Loucy (cell line): ENCODE measurements at regions not wholly inside any gene's neighbourhood (a gene's known extent, or its start where the extent isn't known, plus 50 kb on each side); places are given as distances from the start of the nearest gene placed in this dataset.

ENCODE experiments used
- H2AFZ ChIP-seq: fragments of 200-600 bp; sonication (generic); 2 replicates; pipeline ENCODE4 v1.6.0; 2016; ENCODE audit warnings: antibody characterized with exemption, mild to moderate bottlenecking, low read length, moderate library complexity
- H3F3A ChIP-seq: fragments of 200-600 bp; 2 replicates; pipeline ENCODE4 v1.6.0; 2016; ENCODE audit warnings: antibody characterized with exemption, low read depth, mild to moderate bottlenecking
- H3K27me3 ChIP-seq: fragments of 200-600 bp; sonication (generic); 2 replicates; pipeline ENCODE4 v1.6.1; 2014; ENCODE audit warnings: low read length, mild to moderate bottlenecking; ENCODE audit not compliant: insufficient read depth, poor library complexity, severe bottlenecking
- H3K36me3 ChIP-seq: fragments of 200-600 bp; sonication (generic); 2 replicates; pipeline ENCODE4 v1.6.1; 2016; ENCODE audit warnings: low read length; ENCODE audit not compliant: insufficient read depth
- H3K4me1 ChIP-seq: fragments of 200-600 bp; sonication (generic); 2 replicates; pipeline ENCODE4 v1.5.1; 2014; ENCODE audit warnings: low read length, mild to moderate bottlenecking; ENCODE audit not compliant: insufficient read depth, poor library complexity, severe bottlenecking
- H3K4me2 ChIP-seq: fragments of 200-600 bp; sonication (generic); 2 replicates; pipeline ENCODE4 v1.6.0; 2014; ENCODE audit warnings: antibody characterized with exemption, low read length, low read depth, mild to moderate bottlenecking; ENCODE audit not compliant: poor library complexity, severe bottlenecking
- H3K4me3 ChIP-seq: fragments of 200-600 bp; sonication (generic); 2 replicates; pipeline ENCODE4 v1.5.1; 2014; ENCODE audit warnings: low read length, mild to moderate bottlenecking, mixed read lengths; ENCODE audit not compliant: poor library complexity, severe bottlenecking
- H3K79me2 ChIP-seq: fragments of 200-600 bp; sonication (generic); 2 replicates; pipeline ENCODE4 v1.6.1; 2014; ENCODE audit warnings: low read length; ENCODE audit not compliant: insufficient read depth
- H3K9ac ChIP-seq: fragments of 200-600 bp; sonication (generic); 2 replicates; pipeline ENCODE4 v1.6.0; 2014; ENCODE audit warnings: mild to moderate bottlenecking, low read depth, low read length, moderate library complexity; ENCODE audit not compliant: poor library complexity, severe bottlenecking
- H3K9me2 ChIP-seq: fragments of 200-600 bp; sonication (generic); replicated peaks from 2 replicates; pipeline ENCODE4 v1.6.1; 2016; ENCODE audit warnings: low read depth, low read length, mixed read lengths
- H3K9me3 ChIP-seq: fragments of 200-600 bp; sonication (generic); 2 replicates; pipeline ENCODE4 v1.6.1; 2014; ENCODE audit warnings: mild to moderate bottlenecking, antibody characterized with exemption, low read length, low read depth; ENCODE audit not compliant: insufficient read depth
- H4K20me1 ChIP-seq: fragments of 200-600 bp; sonication (generic); 2 replicates; pipeline ENCODE4 v1.6.0; 2014; ENCODE audit warnings: antibody characterized with exemption, low read length, mild to moderate bottlenecking; ENCODE audit not compliant: insufficient read depth, poor library complexity, severe bottlenecking
- EZH2phosphoT487 ChIP-seq: fragments of 200-600 bp; IDR thresholded peaks from 2 replicates; pipeline ENCODE4 v1.6.1; 2018; ENCODE audit warnings: antibody characterized with exemption, mild to moderate bottlenecking, moderate library complexity, borderline replicate concordance
- TF ChIP-seq, protein P1 (sequence below): fragments of 200-600 bp; sonication (generic); conservative IDR thresholded peaks from 2 replicates; pipeline ENCODE4 v1.5.1; 2014; ENCODE audit warnings: mild to moderate bottlenecking, antibody characterized with exemption, low read length

DNA sequence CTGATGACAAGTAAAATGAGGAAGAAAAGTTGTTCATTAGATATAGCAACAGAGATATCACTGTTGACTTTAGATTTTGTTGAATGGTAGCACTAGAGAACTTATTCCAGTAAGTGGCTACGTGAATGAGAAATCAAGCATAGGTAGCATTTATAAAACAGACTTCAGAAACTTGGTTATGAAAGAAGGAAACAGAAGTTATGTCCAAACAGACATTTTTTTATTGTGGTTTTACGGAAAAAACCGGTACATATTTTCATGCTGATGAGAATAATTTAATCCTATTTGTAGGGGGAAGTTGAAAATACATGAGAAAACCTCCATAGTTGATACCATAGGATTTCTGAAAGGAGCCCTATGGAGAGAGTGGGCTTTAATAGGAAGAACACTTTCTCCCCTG is 325.7 kb upstream of the SLC10A2 start:
- H3K4me2 ChIP-seq: no peak overlapping the region
- H3K4me3 ChIP-seq: no peak overlapping the region
- no peak overlapping the region for H3K9ac ChIP-seq
- H3K4me1 ChIP-seq: no peaks in the 10 kb centered on the region
- no peaks in the 10 kb centered on the region for H3K79me2 ChIP-seq
- H2AFZ ChIP-seq: no peak overlapping the region
- H4K20me1 ChIP-seq: no peaks in the 10 kb centered on the region
- H3F3A ChIP-seq: no peaks in the 10 kb centered on the region
- no peaks in the 10 kb centered on the region; the same call in 1 of the 2 replicates for H3K9me3 ChIP-seq
- H3K9me2 ChIP-seq: no peaks in the 10 kb centered on the region
- H3K36me3 ChIP-seq: no peaks in the 10 kb centered on the region
- no peaks in the 10 kb centered on the region for H3K27me3 ChIP-seq
- TF ChIP-seq, protein P1, sequence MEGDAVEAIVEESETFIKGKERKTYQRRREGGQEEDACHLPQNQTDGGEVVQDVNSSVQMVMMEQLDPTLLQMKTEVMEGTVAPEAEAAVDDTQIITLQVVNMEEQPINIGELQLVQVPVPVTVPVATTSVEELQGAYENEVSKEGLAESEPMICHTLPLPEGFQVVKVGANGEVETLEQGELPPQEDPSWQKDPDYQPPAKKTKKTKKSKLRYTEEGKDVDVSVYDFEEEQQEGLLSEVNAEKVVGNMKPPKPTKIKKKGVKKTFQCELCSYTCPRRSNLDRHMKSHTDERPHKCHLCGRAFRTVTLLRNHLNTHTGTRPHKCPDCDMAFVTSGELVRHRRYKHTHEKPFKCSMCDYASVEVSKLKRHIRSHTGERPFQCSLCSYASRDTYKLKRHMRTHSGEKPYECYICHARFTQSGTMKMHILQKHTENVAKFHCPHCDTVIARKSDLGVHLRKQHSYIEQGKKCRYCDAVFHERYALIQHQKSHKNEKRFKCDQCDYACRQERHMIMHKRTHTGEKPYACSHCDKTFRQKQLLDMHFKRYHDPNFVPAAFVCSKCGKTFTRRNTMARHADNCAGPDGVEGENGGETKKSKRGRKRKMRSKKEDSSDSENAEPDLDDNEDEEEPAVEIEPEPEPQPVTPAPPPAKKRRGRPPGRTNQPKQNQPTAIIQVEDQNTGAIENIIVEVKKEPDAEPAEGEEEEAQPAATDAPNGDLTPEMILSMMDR: no peak
- no peak for TF ChIP-seq EZH2phosphoT487

DNA sequence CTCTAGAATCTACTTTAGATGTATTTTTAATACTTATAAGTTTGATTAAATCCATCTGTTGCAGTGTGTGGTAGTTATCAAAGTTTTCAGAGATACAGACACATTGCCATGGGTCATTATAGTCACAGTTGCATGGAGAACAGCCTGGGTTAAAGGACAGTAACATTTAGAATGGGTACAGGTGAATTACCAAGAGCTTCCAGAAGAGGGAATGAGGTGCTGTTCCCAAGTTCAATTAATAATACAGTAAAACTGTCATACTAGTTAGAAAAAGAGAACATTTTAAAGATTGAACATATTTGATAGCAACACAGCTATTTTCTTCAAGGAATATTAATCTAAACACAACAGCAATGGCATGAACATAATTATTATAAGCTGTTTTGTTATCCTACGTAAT is 322.6 kb upstream of the SLC10A2 start:
- H2AFZ ChIP-seq: no peak overlapping the region
- no peaks in the 10 kb centered on the region for H3K27me3 ChIP-seq
- no peaks in the 10 kb centered on the region for H3F3A ChIP-seq
- H3K9ac ChIP-seq: no peak overlapping the region
- no peaks in the 10 kb centered on the region for H3K4me1 ChIP-seq
- no peak overlapping the region for H3K4me3 ChIP-seq
- no peaks in the 10 kb centered on the region for H4K20me1 ChIP-seq
- no peak overlapping the region for H3K4me2 ChIP-seq
- no peaks in the 10 kb centered on the region for H3K79me2 ChIP-seq
- no peaks in the 10 kb centered on the region for H3K9me2 ChIP-seq
- H3K36me3 ChIP-seq: no peaks in the 10 kb centered on the region
- TF ChIP-seq EZH2phosphoT487: no peak
- TF ChIP-seq, protein P1: no peak
- no peaks in the 10 kb centered on the region; the same call in 1 of the 2 replicates for H3K9me3 ChIP-seq

DNA sequence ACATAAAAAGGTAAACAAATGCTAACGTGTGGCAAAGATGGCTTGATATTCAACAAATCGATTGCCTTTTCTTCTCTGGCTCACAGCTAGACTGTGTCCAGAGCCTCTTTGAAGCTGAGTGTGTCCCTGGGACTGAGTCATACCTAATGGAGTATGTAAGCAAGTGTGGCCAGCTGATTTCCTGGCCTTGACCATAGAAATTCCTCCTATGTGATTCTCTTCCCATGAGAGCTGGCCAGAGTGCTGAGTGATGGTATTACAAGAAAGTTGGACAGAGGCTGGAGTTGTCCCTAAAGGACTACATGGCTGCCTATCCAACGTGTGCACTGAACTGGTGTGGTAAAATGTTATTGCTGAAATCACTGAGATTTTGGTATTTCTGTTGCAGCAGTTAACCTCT is 320.1 kb upstream of the SLC10A2 start:
- Histone ChIP-seq H3K4me1 (no peaks in the 10 kb centered on the region), H3F3A (no peaks in the 10 kb centered on the region), H3K4me3 (no peak overlapping the region), H3K4me2 (no peak overlapping the region), H2AFZ (no peak overlapping the region), H3K9me3 (no peaks in the 10 kb centered on the region; the same call in 1 of the 2 replicates), H3K27me3 (no peaks in the 10 kb centered on the region), H3K79me2 (no peaks in the 10 kb centered on the region), H3K9me2 (no peaks in the 10 kb centered on the region), H3K36me3 (no peaks in the 10 kb centered on the region), H4K20me1 (no peaks in the 10 kb centered on the region), H3K9ac (no peak overlapping the region)
- no peak for TF ChIP-seq EZH2phosphoT487
- TF ChIP-seq, protein P1: no peak
